Vagina (tissue), 2 donors: ENCODE measurements at regions not wholly inside any gene's neighbourhood (a gene's known extent, or its start where the extent isn't known, plus 50 kb on each side); places are given as distances from the start of the nearest gene placed in this dataset.

Experiments
- POLR2AphosphoS5 ChIP-seq, 2 donors: sonication (generic); formaldehyde crosslinking; IDR thresholded peaks; one replicate each; pipeline ENCODE4 v1.9.0; 2017; ENCODE audit warnings: antibody characterized with exemption in 2 of 2, mild to moderate bottlenecking in 2 of 2, low read depth in 1 of 2; ENCODE audit not compliant: insufficient read depth in 1 of 2
- TF ChIP-seq, protein P1 (sequence below), 3 experiments: fragments of 450-650 bp in 2 of 3; fragments of 200-600 bp in 1 of 3; sonication (generic) in 1 of 3; IDR thresholded peaks; one replicate each; pipeline ENCODE4 v1.5.1; 2017 to 2019; ENCODE audit warnings: antibody characterized with exemption in 3 of 3, mild to moderate bottlenecking in 2 of 3, moderate library complexity in 2 of 3

- no peak for TF ChIP-seq POLR2AphosphoS5 (IDR thresholded peaks at IDR 0.05; ENCODE audit: insufficient read depth in 1 of 2, low read depth in 1 of 2)
- TF ChIP-seq, protein P1, sequence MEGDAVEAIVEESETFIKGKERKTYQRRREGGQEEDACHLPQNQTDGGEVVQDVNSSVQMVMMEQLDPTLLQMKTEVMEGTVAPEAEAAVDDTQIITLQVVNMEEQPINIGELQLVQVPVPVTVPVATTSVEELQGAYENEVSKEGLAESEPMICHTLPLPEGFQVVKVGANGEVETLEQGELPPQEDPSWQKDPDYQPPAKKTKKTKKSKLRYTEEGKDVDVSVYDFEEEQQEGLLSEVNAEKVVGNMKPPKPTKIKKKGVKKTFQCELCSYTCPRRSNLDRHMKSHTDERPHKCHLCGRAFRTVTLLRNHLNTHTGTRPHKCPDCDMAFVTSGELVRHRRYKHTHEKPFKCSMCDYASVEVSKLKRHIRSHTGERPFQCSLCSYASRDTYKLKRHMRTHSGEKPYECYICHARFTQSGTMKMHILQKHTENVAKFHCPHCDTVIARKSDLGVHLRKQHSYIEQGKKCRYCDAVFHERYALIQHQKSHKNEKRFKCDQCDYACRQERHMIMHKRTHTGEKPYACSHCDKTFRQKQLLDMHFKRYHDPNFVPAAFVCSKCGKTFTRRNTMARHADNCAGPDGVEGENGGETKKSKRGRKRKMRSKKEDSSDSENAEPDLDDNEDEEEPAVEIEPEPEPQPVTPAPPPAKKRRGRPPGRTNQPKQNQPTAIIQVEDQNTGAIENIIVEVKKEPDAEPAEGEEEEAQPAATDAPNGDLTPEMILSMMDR (IDR thresholded peaks at IDR 0.05) = no peak
Observed at GRCh38 chr3:28923994-28924393, 356.9 kb upstream of the RBMS3 start.
